Stimulated activated naive CD8-positive, alpha-beta T cell treated with anti-CD3 and anti-CD28 coated beads, Interleukin-15, amount 100 ng/mL, for 72 hours (primary cell): ENCODE measurements at regions not wholly inside any gene's neighbourhood (a gene's known extent, or its start where the extent isn't known, plus 50 kb on each side); places are given as distances from the start of the nearest gene placed in this dataset.
A peak's percentile ranks its signal among the peaks of the same experiment; 100 is the strongest.

Experiments used
- ATAC-seq: fragments of 150-1000 bp; cut with Tn5 transposase; 2 replicates; pipeline ENCODE4 v1.10.0; 2021; ENCODE audit warnings: mild to moderate bottlenecking, moderate library complexity
- DNase-seq, 2 donors: peaks; one replicate each; pipeline ENCODE4 v3.0.0; 2021 to 2022
- H3K27ac Mint-ChIP-seq, 2 donors: one replicate each; pipeline ENCODE4 v1.8.0; 2022; ENCODE audit warnings: mild to moderate bottlenecking in 2 of 2, mixed read lengths in 2 of 2, moderate library complexity in 2 of 2
- H3K27me3 Mint-ChIP-seq: one replicate; pipeline ENCODE4 v1.8.0; 2022; ENCODE audit warnings: mixed read lengths
- H3K4me1 Mint-ChIP-seq: one replicate; pipeline ENCODE4 v1.8.0; 2022; ENCODE audit warnings: mild to moderate bottlenecking, mixed read lengths
- H3K4me3 Mint-ChIP-seq, 2 donors: one replicate each; pipeline ENCODE4 v1.8.0; 2022; ENCODE audit warnings: mild to moderate bottlenecking in 2 of 2, mixed read lengths in 2 of 2, moderate library complexity in 1 of 2
- H3K9me3 Mint-ChIP-seq, 2 donors: one replicate each; pipeline ENCODE4 v1.8.0; 2022; ENCODE audit warnings: mixed read lengths in 2 of 2

DNA sequence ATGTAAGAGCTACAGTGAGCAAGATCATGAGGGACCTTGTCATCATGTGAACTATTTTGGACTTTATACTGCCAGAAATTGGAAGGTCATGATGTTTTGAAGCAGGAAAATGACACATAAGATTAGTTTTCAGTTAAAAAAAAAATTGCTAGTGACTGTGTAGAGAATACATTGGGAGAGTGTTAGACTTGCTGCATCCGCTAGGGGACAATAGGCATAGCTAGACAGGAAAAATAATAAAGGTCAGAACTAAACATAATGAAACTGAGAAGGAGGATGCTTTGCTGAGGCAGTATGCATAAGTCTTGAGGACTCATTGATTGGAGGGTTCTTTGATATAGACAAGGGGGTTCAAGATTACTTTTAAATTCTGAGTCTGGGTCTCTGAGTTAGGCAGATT lies 275.8 kb upstream of the KCNH8 start:
- H3K4me3 Mint-ChIP-seq, result no peak overlapping the region
- peaks cover 0 to 4% of the 10 kb centered on the region in 2 donors for H3K9me3 Mint-ChIP-seq
- no peaks in the 10 kb centered on the region for H3K27me3 Mint-ChIP-seq
- DNase-seq, result no peak
- H3K27ac Mint-ChIP-seq, result no peak overlapping the region
- H3K4me1 Mint-ChIP-seq, result peaks cover 32% of the 10 kb centered on the region
- ATAC-seq, result peak; percentile 29

- H3K9me3 Mint-ChIP-seq, result peaks cover 0 to 4% of the 10 kb centered on the region in 2 donors
- DNase-seq, result no peak
- H3K4me3 Mint-ChIP-seq, result no peak overlapping the region
- peaks cover 32% of the 10 kb centered on the region for H3K4me1 Mint-ChIP-seq
- no peaks in the 10 kb centered on the region for H3K27me3 Mint-ChIP-seq
- no peak for ATAC-seq
- H3K27ac Mint-ChIP-seq, result no peak overlapping the region
Observed at GRCh38 chr3:18870642-18871041, 277.7 kb upstream of the KCNH8 start.

- H3K4me1 Mint-ChIP-seq, result peaks cover 32% of the 10 kb centered on the region
Observed at GRCh38 chr3:18870074-18870640, 278.2 kb upstream of the KCNH8 start.

DNA sequence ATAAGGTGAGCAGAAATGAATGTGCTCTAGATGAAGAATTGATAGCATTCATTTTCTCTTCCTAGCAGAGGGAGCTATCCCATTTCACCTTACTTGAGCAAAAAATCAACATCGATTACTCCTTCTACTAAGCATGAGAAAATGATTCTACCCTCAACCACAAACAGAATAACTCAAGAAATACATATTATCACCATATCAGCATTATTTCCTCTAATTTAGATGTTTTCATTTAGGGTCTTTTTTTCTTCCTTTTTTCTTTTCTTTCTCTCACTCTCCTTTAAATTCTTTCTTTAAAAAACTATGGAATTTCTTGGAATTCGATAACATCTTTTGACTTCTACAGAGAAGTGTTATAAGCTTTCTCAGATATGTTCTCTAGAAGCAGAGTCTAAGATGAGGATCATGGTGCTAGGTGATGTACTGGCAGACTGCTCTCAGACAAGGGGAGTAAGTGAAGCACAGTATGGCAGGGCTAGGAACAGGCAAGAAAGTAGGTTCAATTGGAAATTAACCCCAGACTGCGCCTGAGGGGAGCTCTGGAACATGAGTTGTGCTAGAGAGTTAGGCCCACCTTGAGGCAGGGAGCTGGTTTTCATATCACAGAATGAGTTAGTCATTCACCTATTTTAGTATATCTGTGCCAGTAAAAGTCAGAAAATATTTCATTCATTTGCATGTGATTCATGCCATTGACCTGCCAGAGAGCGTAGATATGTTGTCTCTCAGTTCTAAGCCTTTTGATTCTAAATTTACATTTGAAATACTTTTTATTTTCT lies 279.2 kb upstream of the KCNH8 start:
- peak; percentile 80 for ATAC-seq
- no peaks in the 10 kb centered on the region for H3K9me3 Mint-ChIP-seq
- DNase-seq, result peak in 1 of 2 donors; percentile 13
- peak overlapping the region; percentile 40 to 42 for H3K4me3 Mint-ChIP-seq
- no peaks in the 10 kb centered on the region for H3K27me3 Mint-ChIP-seq
- peaks cover 32% of the 10 kb centered on the region for H3K4me1 Mint-ChIP-seq
- H3K27ac Mint-ChIP-seq, result peak overlapping the region; percentile 55 to 88

More at GRCh38 chr3:18870074-18870640, 278.2 kb upstream of the KCNH8 start:
- Mint-ChIP-seq H3K9me3 (peaks cover 0 to 4% of the 10 kb centered on the region in 2 donors), H3K27ac (peak overlapping the region; percentile 42 to 88), H3K27me3 (no peaks in the 10 kb centered on the region), H3K4me3 (peak overlapping the region; percentile 40 to 42)
- ATAC-seq (peak; percentile 76), DNase-seq (no peak)

- H3K9me3 Mint-ChIP-seq, result peaks cover 0 to 3% of the 10 kb centered on the region in 2 donors
- H3K4me1 Mint-ChIP-seq, result peaks cover 22% of the 10 kb centered on the region
- ATAC-seq, result no peak
- no peaks in the 10 kb centered on the region for H3K27me3 Mint-ChIP-seq
- DNase-seq, result no peak
- no peak overlapping the region for H3K4me3 Mint-ChIP-seq
- no peak overlapping the region for H3K27ac Mint-ChIP-seq
Observed at GRCh38 chr3:18866899-18867298, 281.4 kb upstream of the KCNH8 start.

GRCh38 chr3:18864933-18865731 lies 283.2 kb upstream of the KCNH8 start:
- no peaks in the 10 kb centered on the region for H3K27me3 Mint-ChIP-seq
- peaks cover 0 to 3% of the 10 kb centered on the region in 2 donors for H3K9me3 Mint-ChIP-seq
- H3K27ac Mint-ChIP-seq, result no peak overlapping the region
- DNase-seq, result no peak
- no peak for ATAC-seq
- peaks cover 17% of the 10 kb centered on the region for H3K4me1 Mint-ChIP-seq
- H3K4me3 Mint-ChIP-seq, result no peak overlapping the region

- Mint-ChIP-seq H3K4me1 (no peaks in the 10 kb centered on the region), H3K27ac (no peak overlapping the region), H3K4me3 (no peak overlapping the region), H3K9me3 (peaks cover 0 to 3% of the 10 kb centered on the region in 2 donors), H3K27me3 (no peaks in the 10 kb centered on the region)
- DNase-seq, result no peak
- ATAC-seq, result no peak
Observed at GRCh38 chr3:18862077-18862476, 286.2 kb upstream of the KCNH8 start.

DNA sequence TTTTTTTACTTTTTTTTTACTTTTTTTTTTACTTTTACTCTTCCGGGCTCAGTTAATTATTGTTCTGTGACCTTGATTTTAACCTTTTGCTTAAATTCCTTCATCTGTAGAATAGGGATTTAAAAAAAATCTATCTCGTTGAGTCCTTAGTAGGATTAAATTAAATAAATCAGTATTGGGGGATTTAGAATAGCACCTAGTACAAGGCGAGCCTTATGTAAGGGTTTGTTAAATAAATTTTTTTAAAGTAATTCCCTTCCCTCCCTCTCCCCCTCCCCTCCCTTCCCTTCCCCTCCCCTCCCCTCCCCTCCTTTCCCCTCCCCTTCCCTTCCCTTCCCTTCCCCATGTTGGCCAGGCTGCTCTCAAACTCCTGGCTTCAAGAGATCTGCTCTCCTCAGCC lies 287.2 kb upstream of the KCNH8 start:
- H3K4me1 Mint-ChIP-seq, result no peaks in the 10 kb centered on the region
- H3K9me3 Mint-ChIP-seq, result peaks cover 0 to 3% of the 10 kb centered on the region in 2 donors
- H3K4me3 Mint-ChIP-seq, result no peak overlapping the region
- H3K27me3 Mint-ChIP-seq, result no peaks in the 10 kb centered on the region
- ATAC-seq, result no peak
- H3K27ac Mint-ChIP-seq, result no peak overlapping the region
- no peak for DNase-seq

DNA sequence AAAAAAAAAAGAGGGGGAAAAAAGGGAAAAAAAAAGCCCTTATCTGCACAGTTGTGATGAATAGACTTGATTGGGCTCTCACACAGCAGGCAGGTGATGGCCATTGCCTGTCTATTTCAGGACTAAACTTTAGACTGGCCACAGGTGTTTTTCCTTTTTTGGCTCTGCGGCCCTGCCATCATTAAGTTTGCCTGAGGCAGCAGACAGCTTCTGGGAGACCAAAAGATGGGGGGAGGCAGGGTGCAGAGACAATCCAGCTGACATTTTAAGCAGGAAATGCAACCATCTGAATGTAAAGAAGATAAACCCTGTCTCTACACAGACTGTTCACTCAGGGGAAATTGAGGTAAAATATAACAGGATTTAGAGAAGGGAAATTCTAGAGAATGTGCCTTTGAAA lies 295.0 kb upstream of the KCNH8 start:
- ATAC-seq (no peak), DNase-seq (no peak)
- no peak overlapping the region for H3K4me3 Mint-ChIP-seq
- H3K4me1 Mint-ChIP-seq, result peaks cover 6% of the 10 kb centered on the region
- H3K27ac Mint-ChIP-seq, result no peak overlapping the region
- no peaks in the 10 kb centered on the region for H3K27me3 Mint-ChIP-seq
- no peaks in the 10 kb centered on the region for H3K9me3 Mint-ChIP-seq

GRCh38 chr3:18847583-18848197 lies 300.6 kb upstream of the KCNH8 start:
- no peaks in the 10 kb centered on the region for H3K27me3 Mint-ChIP-seq
- H3K27ac Mint-ChIP-seq, result no peak overlapping the region
- DNase-seq, result no peak
- no peak overlapping the region for H3K4me3 Mint-ChIP-seq
- peak; percentile 43 for ATAC-seq
- H3K4me1 Mint-ChIP-seq, result peaks cover 12% of the 10 kb centered on the region
- H3K9me3 Mint-ChIP-seq, result no peaks in the 10 kb centered on the region

DNA sequence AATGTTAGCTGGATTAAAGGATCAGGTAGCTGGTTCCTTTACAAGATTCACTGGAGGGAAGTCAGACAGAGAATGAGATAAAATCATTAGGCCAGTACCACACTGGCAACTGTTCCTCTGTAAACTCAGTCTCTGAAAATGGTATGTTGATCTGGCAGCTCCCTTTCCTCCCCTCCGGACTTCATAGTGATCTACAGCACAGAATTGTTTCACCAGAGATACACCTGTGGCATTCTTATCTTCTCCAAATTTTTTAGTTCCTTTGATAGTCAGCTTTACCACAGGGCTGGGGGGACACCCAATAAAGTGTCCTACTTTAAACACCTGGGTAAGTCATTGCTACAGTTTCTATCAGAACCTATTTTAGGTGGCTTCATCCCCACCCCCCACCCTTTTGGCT lies 304.3 kb upstream of the KCNH8 start:
- H3K27ac Mint-ChIP-seq, result no peak overlapping the region
- no peak for ATAC-seq
- H3K9me3 Mint-ChIP-seq, result no peaks in the 10 kb centered on the region
- no peak overlapping the region for H3K4me3 Mint-ChIP-seq
- DNase-seq, result no peak
- H3K27me3 Mint-ChIP-seq, result no peaks in the 10 kb centered on the region
- H3K4me1 Mint-ChIP-seq, result peaks cover 12% of the 10 kb centered on the region

- H3K27ac Mint-ChIP-seq, result no peak overlapping the region
- peaks cover 12% of the 10 kb centered on the region for H3K4me1 Mint-ChIP-seq
- H3K27me3 Mint-ChIP-seq, result no peaks in the 10 kb centered on the region
- DNase-seq (no peak), ATAC-seq (no peak)
- no peak overlapping the region for H3K4me3 Mint-ChIP-seq
- no peaks in the 10 kb centered on the region for H3K9me3 Mint-ChIP-seq
Observed at GRCh38 chr3:18843188-18843587, 305.1 kb upstream of the KCNH8 start.

DNA sequence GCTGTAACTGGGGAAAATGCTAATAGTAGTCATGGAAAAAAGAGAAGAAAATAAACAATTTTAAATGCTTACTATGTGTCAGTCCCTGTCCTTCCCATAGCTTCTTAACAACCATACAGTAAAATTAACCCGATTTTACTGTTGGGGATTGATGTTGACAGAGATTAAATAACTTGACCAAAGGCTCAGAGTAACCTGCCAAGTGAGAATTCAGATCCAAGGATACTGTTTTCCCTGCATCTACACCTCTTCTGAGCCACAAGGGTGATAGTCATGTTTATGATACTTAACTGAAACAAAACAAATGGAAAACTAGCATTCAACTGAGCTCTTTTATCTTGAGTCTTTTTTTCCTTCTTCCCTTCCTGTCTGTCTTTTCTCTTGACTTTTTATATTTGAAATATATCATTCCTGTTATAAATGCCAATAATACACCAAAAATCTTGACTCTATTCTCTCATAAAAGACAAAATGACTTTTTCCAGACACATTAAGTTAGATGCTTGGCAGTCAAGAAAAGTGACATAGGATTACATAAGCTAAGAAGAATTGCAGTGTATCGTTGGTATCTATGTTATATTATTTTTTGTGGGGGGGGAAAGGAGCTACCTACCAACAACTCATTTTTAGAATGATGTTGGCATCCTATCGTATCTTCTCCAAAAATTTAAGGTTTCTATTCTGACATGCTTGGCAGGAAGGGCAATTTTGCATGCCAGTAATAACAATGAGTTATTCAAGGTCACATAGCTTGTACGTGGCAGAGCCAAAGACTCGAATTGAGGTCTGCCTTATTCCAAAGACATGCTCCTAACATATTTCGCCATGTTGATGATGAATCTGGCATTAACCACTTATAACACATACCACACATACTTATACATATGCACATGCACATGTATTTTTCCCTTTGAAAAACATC lies 306.6 kb upstream of the KCNH8 start:
- no peak overlapping the region for H3K4me3 Mint-ChIP-seq
- ATAC-seq, result no peak
- DNase-seq, result no peak
- H3K27ac Mint-ChIP-seq, result no peak overlapping the region
- peaks cover 20% of the 10 kb centered on the region for H3K4me1 Mint-ChIP-seq
- H3K9me3 Mint-ChIP-seq, result no peaks in the 10 kb centered on the region
- no peaks in the 10 kb centered on the region for H3K27me3 Mint-ChIP-seq

DNA sequence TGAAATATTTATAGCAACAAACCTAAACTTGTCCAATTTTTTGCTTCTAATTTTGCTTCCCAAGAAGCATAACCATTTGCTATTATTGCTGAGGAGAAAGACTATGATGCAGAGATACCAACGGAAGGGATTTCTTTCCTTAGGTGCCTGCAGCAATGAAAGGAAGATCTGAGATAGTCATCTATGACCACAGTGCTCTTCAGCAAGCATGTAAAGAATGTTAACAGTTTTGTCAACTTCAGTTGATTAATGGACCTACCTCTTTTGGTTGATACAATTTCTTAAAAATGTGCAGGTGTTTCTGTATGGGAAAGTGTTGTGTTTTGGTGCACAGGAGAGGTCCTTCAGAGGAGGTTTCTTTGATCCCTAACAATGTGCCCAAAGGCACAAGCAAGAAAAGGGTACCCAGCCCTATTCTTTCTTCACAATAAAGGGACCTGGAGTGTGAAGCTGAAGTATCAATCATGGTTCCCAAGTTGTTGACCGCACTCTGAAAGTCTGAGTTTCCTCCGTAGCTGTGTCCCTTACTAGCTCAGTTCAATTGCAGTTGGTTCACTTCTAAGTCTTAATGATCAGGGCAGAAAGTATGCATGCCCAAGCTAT lies 307.7 kb upstream of the KCNH8 start:
- H3K27ac Mint-ChIP-seq, result no peak overlapping the region
- no peak for DNase-seq
- peaks cover 27% of the 10 kb centered on the region for H3K4me1 Mint-ChIP-seq
- no peaks in the 10 kb centered on the region for H3K9me3 Mint-ChIP-seq
- H3K27me3 Mint-ChIP-seq, result no peaks in the 10 kb centered on the region
- no peak overlapping the region for H3K4me3 Mint-ChIP-seq
- ATAC-seq, result no peak
